SK-N-SH treated with all-trans-retinoic acid at 6 μM for 48 hours (cell line): ENCODE measurements at regions not wholly inside any gene's neighbourhood (a gene's known extent, or its start where the extent isn't known, plus 50 kb on each side); places are given as distances from the start of the nearest gene placed in this dataset.

ENCODE experiments used
- ARNTL ChIP-seq: fragments of 450-650 bp; formaldehyde crosslinking; IDR thresholded peaks from 2 replicates; pipeline ENCODE4 v1.5.0; 2020; ENCODE audit warnings: low read depth, mild to moderate bottlenecking, moderate library complexity, borderline replicate concordance
- BACH2 ChIP-seq: fragments of 250-450 bp; sonication (Bioruptor Pico); IDR thresholded peaks from 2 replicates; pipeline ENCODE4 v1.9.0; 2021; ENCODE audit warnings: mild to moderate bottlenecking, borderline replicate concordance
- CSDC2 ChIP-seq: fragments of 250-450 bp; sonication (Bioruptor Pico); IDR thresholded peaks from 2 replicates; pipeline ENCODE4 v1.5.0; 2020; ENCODE audit warnings: mild to moderate bottlenecking, moderate library complexity
- ESRRG ChIP-seq: fragments of 250-450 bp; sonication (Bioruptor Pico); IDR thresholded peaks from 2 replicates; pipeline ENCODE4 v1.6.1; 2021; ENCODE audit warnings: mild to moderate bottlenecking
- ISL1 ChIP-seq: fragments of 250-450 bp; sonication (Bioruptor Pico); IDR thresholded peaks from 2 replicates; pipeline ENCODE4 v2.1.2; 2022; ENCODE audit warnings: mild to moderate bottlenecking, moderate library complexity
- TOX ChIP-seq: fragments of 250-450 bp; sonication (Bioruptor Pico); IDR thresholded peaks from 2 replicates; pipeline ENCODE4 v1.8.0; 2021; ENCODE audit warnings: mild to moderate bottlenecking, moderate library complexity, borderline replicate concordance
- ZFP3 ChIP-seq: fragments of 250-450 bp; sonication (Bioruptor Pico); IDR thresholded peaks from 2 replicates; pipeline ENCODE4 v1.5.0; 2020; ENCODE audit warnings: mild to moderate bottlenecking, moderate library complexity
- ZNF8 ChIP-seq: fragments of 450-650 bp; formaldehyde crosslinking; IDR thresholded peaks from 2 replicates; pipeline ENCODE4 v1.5.0; 2020; ENCODE audit warnings: mild to moderate bottlenecking, moderate library complexity

GRCh38 chr2:236772220-236772837 is 202.7 kb downstream of the ACKR3 start:
- TF ChIP-seq CSDC2 (no peak), ESRRG (no peak), ARNTL (no peak), ISL1 (CRISPR knock-in tag) (no peak), BACH2 (no peak), ZNF8 (CRISPR knock-in tag) (no peak), TOX (CRISPR knock-in tag) (no peak), ZFP3 (CRISPR knock-in tag) (no peak)
